AG04449 (cell line): ENCODE measurements at regions not wholly inside any gene's neighbourhood (a gene's known extent, or its start where the extent isn't known, plus 50 kb on each side); places are given as distances from the start of the nearest gene placed in this dataset.
"Not testable (repeated sequence)": the region's sequence is repeated elsewhere in the genome, so short reads cannot be mapped to it uniquely, and the experiment has no call there.

Experiments used
- CTCF ChIA-PET: fragments of 350-600 bp; formaldehyde crosslinking; extraction: SDS; loops from one replicate; lab custom pipeline; 2021; ENCODE audit warnings: antibody characterized with exemption; lab: Yijun Ruan, JAX
- POLR2A ChIA-PET: fragments of 400-600, 350-600 bp; formaldehyde crosslinking; extraction: SDS; loops from one replicate; lab custom pipeline; 2020; ENCODE audit warnings: antibody characterized with exemption, inconsistent platforms; lab: Yijun Ruan, JAX
- DNase-seq: peaks from one replicate; pipeline ENCODE4 v3.0.0-alpha.2; 2010; ENCODE audit warnings: low read depth, low spot score
- H3K4me3 ChIP-seq: 2 replicates; pipeline ENCODE4 v1.5.1; 2011; ENCODE audit warnings: low read depth, mild to moderate bottlenecking, control low read depth, low read length
- TF ChIP-seq, protein P1 (sequence below): IDR thresholded peaks from one replicate; pipeline ENCODE4 v1.5.1; 2011; ENCODE audit warnings: mild to moderate bottlenecking, moderate library complexity, low read length, control low read depth, inconsistent platforms; ENCODE audit not compliant: insufficient read depth; ENCODE audit errors: missing control alignments

DNA sequence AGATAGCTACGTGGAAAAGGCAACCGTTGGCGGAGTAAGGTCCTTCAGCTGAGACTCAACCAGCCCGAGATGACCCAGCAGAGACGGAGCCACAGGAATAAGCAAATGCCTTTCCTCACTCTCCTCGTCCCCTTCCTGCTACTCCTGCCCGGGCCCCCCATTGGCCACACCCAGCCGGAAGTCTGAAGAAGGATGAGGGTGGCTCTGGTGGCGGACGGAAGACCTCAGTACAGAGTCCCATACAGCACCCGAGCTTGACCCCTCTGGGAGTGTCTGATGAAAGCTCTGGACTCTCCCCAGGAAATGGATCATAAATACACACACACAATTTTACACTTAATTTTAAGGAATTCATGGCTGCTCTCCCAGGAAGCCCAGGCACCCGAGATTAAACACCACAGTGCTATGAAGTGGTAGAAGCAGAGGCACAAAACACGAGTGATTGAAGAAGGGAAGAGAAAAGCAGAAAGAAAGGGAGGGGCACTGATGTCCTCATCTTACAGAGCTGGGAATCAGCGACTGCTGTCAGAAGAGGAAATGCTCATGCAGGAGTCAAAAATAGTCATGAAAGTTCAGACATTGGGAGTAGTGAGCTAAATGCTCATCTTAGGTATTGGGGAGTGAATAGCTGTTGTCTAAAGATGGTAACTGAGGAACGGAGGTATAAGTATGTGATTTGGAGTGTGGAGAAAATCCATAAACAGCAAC lies 125.6 kb downstream of the BANF2 start:
- TF ChIP-seq, protein P1, sequence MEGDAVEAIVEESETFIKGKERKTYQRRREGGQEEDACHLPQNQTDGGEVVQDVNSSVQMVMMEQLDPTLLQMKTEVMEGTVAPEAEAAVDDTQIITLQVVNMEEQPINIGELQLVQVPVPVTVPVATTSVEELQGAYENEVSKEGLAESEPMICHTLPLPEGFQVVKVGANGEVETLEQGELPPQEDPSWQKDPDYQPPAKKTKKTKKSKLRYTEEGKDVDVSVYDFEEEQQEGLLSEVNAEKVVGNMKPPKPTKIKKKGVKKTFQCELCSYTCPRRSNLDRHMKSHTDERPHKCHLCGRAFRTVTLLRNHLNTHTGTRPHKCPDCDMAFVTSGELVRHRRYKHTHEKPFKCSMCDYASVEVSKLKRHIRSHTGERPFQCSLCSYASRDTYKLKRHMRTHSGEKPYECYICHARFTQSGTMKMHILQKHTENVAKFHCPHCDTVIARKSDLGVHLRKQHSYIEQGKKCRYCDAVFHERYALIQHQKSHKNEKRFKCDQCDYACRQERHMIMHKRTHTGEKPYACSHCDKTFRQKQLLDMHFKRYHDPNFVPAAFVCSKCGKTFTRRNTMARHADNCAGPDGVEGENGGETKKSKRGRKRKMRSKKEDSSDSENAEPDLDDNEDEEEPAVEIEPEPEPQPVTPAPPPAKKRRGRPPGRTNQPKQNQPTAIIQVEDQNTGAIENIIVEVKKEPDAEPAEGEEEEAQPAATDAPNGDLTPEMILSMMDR, result no peak

DNA sequence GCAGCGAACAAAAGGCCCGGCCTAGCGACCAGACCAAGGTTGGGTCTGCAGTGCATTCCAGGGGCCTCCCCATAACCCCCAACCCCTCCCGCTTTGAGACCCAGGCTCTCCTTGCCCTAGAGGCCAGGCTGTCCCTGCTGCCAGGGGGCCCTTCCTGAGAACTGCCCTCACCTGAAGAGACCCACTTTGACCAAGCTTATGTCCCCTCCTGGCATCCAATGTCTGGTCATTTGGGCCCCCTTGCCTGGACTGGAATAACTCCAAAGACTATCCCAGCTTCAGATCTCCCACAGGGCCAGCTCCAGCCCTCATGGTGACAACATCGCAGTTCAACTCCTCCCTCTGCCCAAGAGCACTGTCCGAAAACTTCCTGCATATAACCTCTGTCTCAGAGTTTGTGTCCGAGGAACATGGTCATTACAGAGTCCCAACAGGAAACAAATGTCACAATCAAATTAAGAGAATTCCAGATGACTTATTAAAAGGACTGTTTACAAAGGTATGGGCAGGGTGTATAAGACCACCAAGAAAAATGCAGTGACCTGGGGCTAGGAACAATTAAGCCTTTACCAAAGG lies 125.0 kb downstream of the BANF2 start:
- DNase-seq, result no peak
- TF ChIP-seq, protein P1, result no peak
- H3K4me3 ChIP-seq, result no peak overlapping the region
- ChIA-PET CTCF (no interaction called here), POLR2A (no interaction called here)

More for the DNA sequence above, 125.6 kb downstream of the BANF2 start:
- ChIA-PET CTCF (no interaction called here), POLR2A (no interaction called here)
- no peak for DNase-seq
- no peak overlapping the region for H3K4me3 ChIP-seq

DNA sequence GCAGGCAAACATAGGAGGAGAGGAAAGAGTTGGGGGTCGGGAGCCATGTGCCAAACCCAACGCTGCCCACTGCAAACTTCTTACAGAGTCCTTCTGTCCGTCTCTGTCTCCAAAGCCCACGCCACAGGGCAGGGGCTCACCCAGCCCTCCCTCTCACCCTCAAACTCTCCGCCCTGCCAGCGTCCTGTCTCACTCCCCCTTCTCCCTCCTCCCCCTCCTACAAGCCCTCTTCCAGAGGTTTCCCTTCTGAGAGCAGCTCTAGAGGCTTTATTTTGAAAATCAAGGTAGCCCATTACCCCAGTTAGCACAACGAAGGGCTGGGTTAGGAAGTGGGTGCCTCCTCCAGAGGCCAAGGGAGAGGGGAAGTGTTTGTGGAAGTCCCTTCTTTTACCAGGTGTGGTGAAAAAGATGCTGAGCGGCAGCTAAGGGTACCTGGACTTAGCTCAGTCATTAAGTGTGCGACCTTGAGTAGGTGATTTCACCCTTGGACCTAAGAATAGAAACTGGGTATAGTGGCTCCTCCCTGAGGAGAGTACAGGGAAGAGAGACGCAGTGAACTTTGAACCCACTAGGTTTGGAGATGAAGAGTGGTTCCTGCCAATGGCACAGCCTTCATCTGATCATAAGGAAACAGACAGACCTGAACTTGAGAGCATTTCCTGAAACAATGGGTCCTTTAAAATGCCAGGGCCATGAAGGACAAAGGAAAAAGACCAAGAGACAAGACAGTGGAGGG lies 123.8 kb downstream of the BANF2 start:
- TF ChIP-seq, protein P1, result no peak
- CTCF ChIA-PET, result interaction anchor here (1.0 kb wide), 1 partner anchor 11 kb away, joined by 3 read pairs; no protein-coding TSS in a partner anchor
- POLR2A ChIA-PET, result no interaction called here
- DNase-seq, result no peak
- no peak overlapping the region for H3K4me3 ChIP-seq

DNA sequence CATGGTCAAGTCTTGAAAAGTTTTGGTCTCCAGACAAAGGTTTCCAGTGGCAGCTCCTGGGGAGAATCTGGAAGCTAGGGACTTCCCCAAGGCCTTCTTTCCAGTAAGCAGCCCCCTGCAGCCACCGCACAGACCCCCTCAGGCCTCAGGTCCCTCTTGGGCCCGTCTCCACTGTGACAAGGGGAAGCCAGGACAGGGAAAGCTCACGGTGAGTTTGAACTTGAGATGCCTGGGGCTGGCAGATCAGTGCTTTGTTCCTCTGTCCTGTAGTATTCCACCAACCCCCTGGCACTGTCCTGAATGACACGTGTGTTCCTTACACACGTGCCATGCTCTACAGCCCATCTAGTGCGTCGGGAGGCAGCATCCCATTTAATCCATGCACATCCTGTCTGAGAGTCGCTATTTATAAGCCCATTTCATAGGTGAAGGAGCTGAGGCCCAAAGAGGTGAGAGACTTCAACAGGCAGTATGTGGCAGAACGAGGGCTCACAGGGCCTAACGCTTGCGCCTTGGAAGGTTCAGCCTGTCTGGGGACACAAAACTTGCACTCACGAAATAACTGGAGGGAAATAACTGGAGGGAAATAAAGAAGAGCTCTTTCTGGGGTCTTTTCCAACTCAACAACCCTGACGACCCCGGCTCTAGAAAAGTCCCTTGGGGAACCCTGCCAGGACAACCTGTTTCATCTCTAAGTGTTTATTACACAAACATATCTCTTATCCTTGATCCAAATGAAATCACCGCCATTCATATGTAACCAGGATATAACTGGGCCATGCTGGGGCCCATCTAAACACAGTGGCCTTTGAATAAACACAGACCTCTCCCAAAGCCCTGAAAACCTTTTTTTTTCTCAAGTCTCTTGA lies 123.0 kb downstream of the BANF2 start:
- CTCF ChIA-PET, result interaction anchor here (1.0 to 1.4 kb wide), 3 partner anchors 12 to 141 kb away, joined by 3 to 7 read pairs (median 3); partner anchors contain the start of gene RRBP1
- POLR2A ChIA-PET, result no interaction called here

DNA sequence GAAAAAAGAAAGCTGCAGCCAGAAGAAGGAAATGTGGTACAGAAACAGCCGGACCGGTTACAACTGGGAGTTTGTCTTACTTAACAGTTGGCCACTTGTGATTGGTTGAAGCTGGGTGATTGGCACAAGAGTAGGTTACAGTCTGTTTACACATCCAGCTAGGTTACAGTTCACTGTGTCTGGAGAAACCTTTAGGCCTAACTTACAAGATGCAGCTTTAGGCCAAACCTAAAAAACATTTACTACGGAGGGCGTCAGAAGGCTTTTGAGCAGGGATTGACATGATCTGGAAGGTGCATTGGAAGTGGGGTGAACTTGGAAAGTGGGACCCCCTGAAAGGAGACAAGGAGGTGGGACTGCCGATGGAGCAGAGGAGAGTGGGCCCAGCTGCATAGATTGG lies 122.3 kb downstream of the BANF2 start:
- no peak overlapping the region for H3K4me3 ChIP-seq
- TF ChIP-seq, protein P1, result no peak
- CTCF ChIA-PET, result interaction anchor here (1.2 to 1.4 kb wide), 2 partner anchors 12 to 140 kb away, joined by 3 to 7 read pairs; partner anchors contain the start of gene RRBP1
- POLR2A ChIA-PET, result no interaction called here
- no peak for DNase-seq

More for the DNA sequence above, 123.0 kb downstream of the BANF2 start:
- no peak overlapping the region for H3K4me3 ChIP-seq
- DNase-seq, result no peak
- TF ChIP-seq, protein P1, result no peak

DNA sequence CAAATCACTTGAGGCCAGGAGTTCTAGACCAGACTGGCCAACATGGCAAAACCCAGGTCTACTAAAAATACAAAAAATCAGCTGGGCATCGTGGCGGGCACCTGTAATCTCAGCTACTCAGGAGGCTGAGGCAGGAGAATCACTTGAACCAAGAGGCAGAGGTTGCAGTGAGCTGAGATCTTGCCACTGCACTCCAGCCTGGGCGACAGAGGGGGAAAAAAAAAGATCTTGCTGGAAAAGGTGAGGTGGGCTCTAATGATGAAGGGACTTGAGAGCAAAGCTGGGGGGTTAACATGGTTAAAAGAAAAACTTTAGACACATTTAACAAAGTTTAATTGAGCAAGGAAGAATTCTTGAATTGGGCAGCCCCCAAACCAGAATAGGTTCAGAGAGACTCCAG lies 121.8 kb downstream of the BANF2 start:
- H3K4me3 ChIP-seq, POLR2A ChIA-PET, DNase-seq: not testable (repeated sequence)
- CTCF ChIA-PET, result interaction anchor here (1.2 to 1.4 kb wide), 2 partner anchors 12 to 139 kb away, joined by 3 to 7 read pairs; partner anchors contain the start of gene RRBP1
